HG03439 (cell line): ENCODE measurements at regions not wholly inside any gene's neighbourhood (a gene's known extent, or its start where the extent isn't known, plus 50 kb on each side); places are given as distances from the start of the nearest gene placed in this dataset.
"Not testable (repeated sequence)": the region's sequence is repeated elsewhere in the genome, so short reads cannot be mapped to it uniquely, and the experiment has no call there.

ENCODE experiments used
- ATAC-seq: cut with Tn5 transposase; IDR thresholded peaks from one replicate; pipeline ENCODE4 v1.9.1; 2021; ENCODE audit warnings: mild to moderate bottlenecking, moderate library complexity; ENCODE audit not compliant: unreplicated experiment

GRCh38 chr21:13935396-13936032 lies 275.2 kb downstream of the LIPI start:
- ATAC-seq, result not testable (repeated sequence)

- ATAC-seq, result not testable (repeated sequence)
These were observed 275.8 kb downstream of the LIPI start for GRCh38 chr21:13934887-13935342.

- ATAC-seq, result not testable (repeated sequence)
These were observed 287.6 kb downstream of the LIPI start for GRCh38 chr21:13923175-13923574.

GRCh38 chr21:13921455-13921854 lies 289.3 kb downstream of the LIPI start:
- not testable (repeated sequence) for ATAC-seq

- ATAC-seq, result not testable (repeated sequence)
These were observed 297.8 kb downstream of the POTED start for GRCh38 chr21:13907385-13907784.

- ATAC-seq, result not testable (repeated sequence)
These were observed 287.1 kb downstream of the POTED start for GRCh38 chr21:13896596-13897247.

GRCh38 chr21:13893617-13894016 lies 284.0 kb downstream of the POTED start:
- not testable (repeated sequence) for ATAC-seq

GRCh38 chr21:13893025-13893424 lies 283.4 kb downstream of the POTED start:
- not testable (repeated sequence) for ATAC-seq

- not testable (repeated sequence) for ATAC-seq
These were observed 282.7 kb downstream of the POTED start for GRCh38 chr21:13892146-13892751.

GRCh38 chr21:13889176-13889575 lies 279.6 kb downstream of the POTED start:
- ATAC-seq, result not testable (repeated sequence)

- ATAC-seq, result not testable (repeated sequence)
These were observed 274.2 kb downstream of the POTED start for GRCh38 chr21:13883641-13884395.

GRCh38 chr21:13877503-13877902 lies 267.9 kb downstream of the POTED start:
- not testable (repeated sequence) for ATAC-seq

- not testable (repeated sequence) for ATAC-seq
These were observed 267.4 kb downstream of the POTED start for GRCh38 chr21:13876999-13877398.

GRCh38 chr21:13874001-13874400 lies 264.4 kb downstream of the POTED start:
- not testable (repeated sequence) for ATAC-seq

- ATAC-seq, result no peak
These were observed 245.1 kb downstream of the POTED start for GRCh38 chr21:13854638-13855037.

- ATAC-seq, result not testable (repeated sequence)
These were observed 241.2 kb downstream of the POTED start for GRCh38 chr21:13850808-13851207.

- not testable (repeated sequence) for ATAC-seq
These were observed 239.9 kb downstream of the POTED start for GRCh38 chr21:13849489-13849888.

- not testable (repeated sequence) for ATAC-seq
These were observed 237.1 kb downstream of the POTED start for GRCh38 chr21:13846718-13847117.

GRCh38 chr21:13844574-13844973 lies 235.0 kb downstream of the POTED start:
- not testable (repeated sequence) for ATAC-seq

GRCh38 chr21:13843081-13843480 lies 233.5 kb downstream of the POTED start:
- not testable (repeated sequence) for ATAC-seq

GRCh38 chr21:13827666-13828065 lies 218.1 kb downstream of the POTED start:
- ATAC-seq, result not testable (repeated sequence)
